H9 (cell line): ENCODE measurements at regions not wholly inside any gene's neighbourhood (a gene's known extent, or its start where the extent isn't known, plus 50 kb on each side); places are given as distances from the start of the nearest gene placed in this dataset.

Experiments
- DNase-seq: peaks from one replicate; pipeline ENCODE4 v3.0.0-alpha.2; 2017
- H2AFZ ChIP-seq: one replicate; pipeline ENCODE4 v1.6.1; 2013; ENCODE audit warnings: mild to moderate bottlenecking, low read length, control low read depth, moderate library complexity
- H2AK5ac ChIP-seq: 2 replicates; pipeline ENCODE4 v1.6.1; 2013; ENCODE audit warnings: low read length, control low read depth, mixed read lengths; ENCODE audit not compliant: insufficient read length
- H2BK120ac ChIP-seq: one replicate; pipeline ENCODE4 v1.6.1; 2013; ENCODE audit warnings: low read depth, mild to moderate bottlenecking, low read length, control low read depth, inconsistent platforms; ENCODE audit not compliant: poor library complexity, severe bottlenecking
- H2BK12ac ChIP-seq: 2 replicates; pipeline ENCODE4 v1.6.1; 2013; ENCODE audit warnings: low read length, control low read depth, mixed read lengths, low read depth; ENCODE audit not compliant: insufficient read length
- H2BK15ac ChIP-seq: 2 replicates; pipeline ENCODE4 v1.6.1; 2013; ENCODE audit warnings: low read depth, low read length, control low read depth
- H2BK20ac ChIP-seq: one replicate; pipeline ENCODE4 v1.6.1; 2013; ENCODE audit warnings: low read depth, mild to moderate bottlenecking, low read length, control low read depth, inconsistent platforms; ENCODE audit not compliant: poor library complexity, severe bottlenecking
- H2BK5ac ChIP-seq: 2 replicates; pipeline ENCODE4 v1.6.1; 2013; ENCODE audit warnings: low read length, control low read depth, mixed read lengths; ENCODE audit not compliant: insufficient read length
- H3K14ac ChIP-seq: 2 replicates; pipeline ENCODE4 v1.6.1; 2013; ENCODE audit warnings: low read length, control low read depth; ENCODE audit not compliant: insufficient read depth
- H3K18ac ChIP-seq: 2 replicates; pipeline ENCODE4 v1.6.1; 2013; ENCODE audit warnings: low read depth, mild to moderate bottlenecking, mixed read lengths, low read length, control low read depth; ENCODE audit not compliant: insufficient read length
- H3K23ac ChIP-seq: 2 replicates; pipeline ENCODE4 v1.6.1; 2013; ENCODE audit warnings: low read length, control low read depth, mixed read lengths, low read depth; ENCODE audit not compliant: insufficient read length
- H3K23me2 ChIP-seq: 2 replicates; pipeline ENCODE4 v1.6.1; 2013; ENCODE audit warnings: low read depth, mild to moderate bottlenecking, mixed read lengths, low read length, control low read depth; ENCODE audit not compliant: insufficient read length, poor library complexity, severe bottlenecking
- H3K27ac ChIP-seq: 2 replicates; pipeline ENCODE4 v1.5.1; 2013; ENCODE audit warnings: low read length, control low read depth, mixed read lengths, low read depth; ENCODE audit not compliant: insufficient read length
- H3K27me3 ChIP-seq: 2 replicates; pipeline ENCODE4 v1.6.1; 2013; ENCODE audit warnings: low read length, control low read depth, inconsistent platforms; ENCODE audit not compliant: insufficient read depth
- H3K4ac ChIP-seq: 2 replicates; pipeline ENCODE4 v1.6.1; 2013; ENCODE audit warnings: low read depth, mild to moderate bottlenecking, control low read depth, inconsistent platforms, low read length, moderate library complexity
- H3K4me1 ChIP-seq: 2 replicates; pipeline ENCODE4 v1.6.1; 2013; ENCODE audit warnings: low read length, control low read depth, inconsistent platforms; ENCODE audit not compliant: insufficient read depth
- H3K4me2 ChIP-seq: 2 replicates; pipeline ENCODE4 v1.6.1; 2013; ENCODE audit warnings: low read length, control low read depth, mixed read lengths; ENCODE audit not compliant: insufficient read length, insufficient read depth
- H3K56ac ChIP-seq: 2 replicates; pipeline ENCODE4 v1.6.1; 2013; ENCODE audit warnings: low read depth, mild to moderate bottlenecking, mixed read lengths, low read length, control low read depth; ENCODE audit not compliant: insufficient read length
- H3K79me1 ChIP-seq: 2 replicates; pipeline ENCODE4 v1.6.1; 2013; ENCODE audit warnings: low read depth, mild to moderate bottlenecking, moderate library complexity, low read length, control low read depth, inconsistent platforms; ENCODE audit not compliant: insufficient read depth, poor library complexity, severe bottlenecking
- H3K79me2 ChIP-seq: 2 replicates; pipeline ENCODE4 v1.6.1; 2013; ENCODE audit warnings: low read length, control low read depth, inconsistent platforms; ENCODE audit not compliant: insufficient read depth
- H3K9ac ChIP-seq: 2 replicates; pipeline ENCODE4 v1.6.1; 2013; ENCODE audit warnings: low read length, control low read depth, mixed read lengths; ENCODE audit not compliant: insufficient read length; ENCODE audit errors: extremely low read depth
- H3K9me3 ChIP-seq: one replicate; pipeline ENCODE4 v1.6.1; 2013; ENCODE audit warnings: low read depth, low read length, inconsistent platforms; ENCODE audit not compliant: control insufficient read depth
- H3T11ph ChIP-seq: one replicate; pipeline ENCODE4 v1.6.1; 2013; ENCODE audit warnings: mild to moderate bottlenecking, low read length, control low read depth, inconsistent platforms
- H4K20me1 ChIP-seq: one replicate; pipeline ENCODE4 v1.6.1; 2013; ENCODE audit not compliant: control insufficient read depth, insufficient read length, insufficient read depth
- H4K5ac ChIP-seq: 2 replicates; pipeline ENCODE4 v1.6.1; 2013; ENCODE audit warnings: low read depth, mild to moderate bottlenecking, mixed read lengths, low read length, control low read depth; ENCODE audit not compliant: insufficient read length
- H4K8ac ChIP-seq: replicated peaks from 2 replicates; pipeline ENCODE4 v1.6.1; 2013; ENCODE audit warnings: low read length, control low read depth, mixed read lengths, low read depth; ENCODE audit not compliant: insufficient read length
- H4K91ac ChIP-seq: 2 replicates; pipeline ENCODE4 v1.6.1; 2013; ENCODE audit warnings: low read depth, mild to moderate bottlenecking, moderate library complexity, mixed read lengths, low read length, control low read depth; ENCODE audit not compliant: insufficient read length
- H3K27ac Mint-ChIP-seq, 3 experiments: 2 replicates in 2 of 3; 3 replicates in 1 of 3; pipeline ENCODE4 v1.8.0; 2020 to 2021; ENCODE audit warnings: mixed read lengths in 3 of 3, mild to moderate bottlenecking in 1 of 3, moderate library complexity in 1 of 3
- H3K27me3 Mint-ChIP-seq: 2 replicates; pipeline ENCODE4 v1.8.0; 2021; ENCODE audit warnings: low read depth, mild to moderate bottlenecking, moderate library complexity, mixed read lengths
- H3K36me3 Mint-ChIP-seq, 3 experiments: 2 replicates in 2 of 3; 3 replicates in 1 of 3; pipeline ENCODE4 v1.8.0; 2020 to 2021; ENCODE audit warnings: low read depth in 3 of 3, mixed read lengths in 3 of 3; ENCODE audit not compliant: insufficient read depth in 1 of 3
- H3K4me1 Mint-ChIP-seq, 2 experiments: 2 replicates each; pipeline ENCODE4 v1.8.0; 2020; ENCODE audit warnings: mixed read lengths in 2 of 2
- H3K4me3 Mint-ChIP-seq, 2 experiments: 2 replicates in 1 of 2; 3 replicates in 1 of 2; pipeline ENCODE4 v1.8.0; 2020 to 2021; ENCODE audit warnings: mild to moderate bottlenecking in 2 of 2, mixed read lengths in 2 of 2, moderate library complexity in 1 of 2
- H3K9me3 Mint-ChIP-seq, 2 experiments: 2 replicates in 1 of 2; 3 replicates in 1 of 2; pipeline ENCODE4 v1.8.0; 2020; ENCODE audit warnings: mild to moderate bottlenecking in 2 of 2, mixed read lengths in 2 of 2, moderate library complexity in 1 of 2
- WGBS: extraction: QIAGEN DNeasy Blood & Tissue Kit; methylation state at CpG from one replicate; pipeline ENCODE4 v1.1.7; 2013; ENCODE audit warnings: missing lambda C conversion rate, low lambda C conversion rate, mixed read lengths; ENCODE audit not compliant: insufficient read length; ENCODE audit errors: extremely low coverage; 5-methylcytosine and 5-hydroxymethylcytosine counted together
- TF ChIP-seq, protein P1 (sequence below): fragments of 200-600 bp; sonication (generic); conservative IDR thresholded peaks from 3 replicates; pipeline ENCODE4 v1.8.0; 2021; ENCODE audit warnings: antibody characterized with exemption, mild to moderate bottlenecking

DNA sequence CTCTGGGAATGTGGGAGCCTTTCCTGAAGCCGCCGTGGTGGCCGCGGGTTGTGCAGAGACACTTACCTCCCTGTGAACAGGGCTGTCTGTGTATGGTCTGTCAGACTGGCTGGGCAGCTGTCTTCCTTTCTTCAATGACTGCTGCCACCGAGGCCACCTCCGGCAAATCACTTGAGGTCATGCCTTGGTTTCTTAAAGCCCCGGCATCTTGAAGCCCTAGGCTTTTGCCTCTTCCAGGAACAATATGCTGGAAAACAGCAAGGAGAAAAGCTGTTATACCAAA, 79.5 kb upstream of the ZSWIM6 start:
- no peaks in the 10 kb centered on the region for H3K79me2 ChIP-seq
- no peak overlapping the region for H3K27ac Mint-ChIP-seq
- H3K27me3 ChIP-seq: no peaks in the 10 kb centered on the region
- no peak overlapping the region for H3K18ac ChIP-seq
- 0 out of 2 replicates have a peak, but pooled peaks cover 2% of the 10 kb centered on the region for H3K27me3 Mint-ChIP-seq
- H3K14ac ChIP-seq: no peak overlapping the region; the same call in 1 of the 2 replicates
- H2BK5ac ChIP-seq: no peak overlapping the region
- no peak overlapping the region for H3K4me2 ChIP-seq
- H4K8ac ChIP-seq: no peak overlapping the region
- no peaks in the 10 kb centered on the region for H3K4me1 Mint-ChIP-seq
- TF ChIP-seq, protein P1, sequence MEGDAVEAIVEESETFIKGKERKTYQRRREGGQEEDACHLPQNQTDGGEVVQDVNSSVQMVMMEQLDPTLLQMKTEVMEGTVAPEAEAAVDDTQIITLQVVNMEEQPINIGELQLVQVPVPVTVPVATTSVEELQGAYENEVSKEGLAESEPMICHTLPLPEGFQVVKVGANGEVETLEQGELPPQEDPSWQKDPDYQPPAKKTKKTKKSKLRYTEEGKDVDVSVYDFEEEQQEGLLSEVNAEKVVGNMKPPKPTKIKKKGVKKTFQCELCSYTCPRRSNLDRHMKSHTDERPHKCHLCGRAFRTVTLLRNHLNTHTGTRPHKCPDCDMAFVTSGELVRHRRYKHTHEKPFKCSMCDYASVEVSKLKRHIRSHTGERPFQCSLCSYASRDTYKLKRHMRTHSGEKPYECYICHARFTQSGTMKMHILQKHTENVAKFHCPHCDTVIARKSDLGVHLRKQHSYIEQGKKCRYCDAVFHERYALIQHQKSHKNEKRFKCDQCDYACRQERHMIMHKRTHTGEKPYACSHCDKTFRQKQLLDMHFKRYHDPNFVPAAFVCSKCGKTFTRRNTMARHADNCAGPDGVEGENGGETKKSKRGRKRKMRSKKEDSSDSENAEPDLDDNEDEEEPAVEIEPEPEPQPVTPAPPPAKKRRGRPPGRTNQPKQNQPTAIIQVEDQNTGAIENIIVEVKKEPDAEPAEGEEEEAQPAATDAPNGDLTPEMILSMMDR: no peak
- H4K20me1 ChIP-seq: no peaks in the 10 kb centered on the region
- no peaks in the 10 kb centered on the region for H3K23me2 ChIP-seq
- no peak overlapping the region for H2BK12ac ChIP-seq
- H3K9ac ChIP-seq: no peak overlapping the region
- H2AFZ ChIP-seq: no peak overlapping the region
- no peak overlapping the region for H4K5ac ChIP-seq
- H2AK5ac ChIP-seq: no peak overlapping the region
- no peak overlapping the region for H4K91ac ChIP-seq
- no peaks in the 10 kb centered on the region for H3K9me3 ChIP-seq
- no peak overlapping the region for H3K27ac ChIP-seq
- WGBS: no CpG with 5 or more reads among the region's 7 CpGs
- no peak overlapping the region for H3K23ac ChIP-seq
- H2BK120ac ChIP-seq: no peak overlapping the region
- no peak overlapping the region for H2BK15ac ChIP-seq
- H2BK20ac ChIP-seq: no peak overlapping the region
- H3T11ph ChIP-seq: no peak overlapping the region
- H3K9me3 Mint-ChIP-seq: peaks cover 0 to 3% of the 10 kb centered on the region in 2 experiments; a peak in 2 of 5 replicates
- H3K4me3 Mint-ChIP-seq: no peak overlapping the region
- no peak for DNase-seq
- H3K4ac ChIP-seq: no peak overlapping the region
- H3K4me1 ChIP-seq: no peaks in the 10 kb centered on the region
- H3K79me1 ChIP-seq: no peaks in the 10 kb centered on the region
- no peaks in the 10 kb centered on the region for H3K36me3 Mint-ChIP-seq
- H3K56ac ChIP-seq: no peak overlapping the region
